Stimulated activated naive CD8-positive, alpha-beta T cell treated with anti-CD3 and anti-CD28 coated beads, Interleukin-15, Interleukin-2, amounts not matched to agents 100 U/mL and 50 U/mL, for 24 hours (primary cell): ENCODE measurements at regions not wholly inside any gene's neighbourhood (a gene's known extent, or its start where the extent isn't known, plus 50 kb on each side); places are given as distances from the start of the nearest gene placed in this dataset.
A peak's percentile ranks its signal among the peaks of the same experiment; 100 is the strongest.

Experiments
- ATAC-seq: fragments of 150-1000 bp; cut with Tn5 transposase; one replicate; pipeline ENCODE4 v1.10.0; 2021
- DNase-seq: peaks from one replicate; pipeline ENCODE4 v3.0.0; 2021

GRCh38 chr20:62581308-62581707 is 61.0 kb upstream of the SLCO4A1 start:
- no peak for ATAC-seq
- no peak for DNase-seq

GRCh38 chr20:62581806-62582205 is 60.5 kb upstream of the SLCO4A1 start:
- DNase-seq: no peak
- ATAC-seq: no peak

DNA sequence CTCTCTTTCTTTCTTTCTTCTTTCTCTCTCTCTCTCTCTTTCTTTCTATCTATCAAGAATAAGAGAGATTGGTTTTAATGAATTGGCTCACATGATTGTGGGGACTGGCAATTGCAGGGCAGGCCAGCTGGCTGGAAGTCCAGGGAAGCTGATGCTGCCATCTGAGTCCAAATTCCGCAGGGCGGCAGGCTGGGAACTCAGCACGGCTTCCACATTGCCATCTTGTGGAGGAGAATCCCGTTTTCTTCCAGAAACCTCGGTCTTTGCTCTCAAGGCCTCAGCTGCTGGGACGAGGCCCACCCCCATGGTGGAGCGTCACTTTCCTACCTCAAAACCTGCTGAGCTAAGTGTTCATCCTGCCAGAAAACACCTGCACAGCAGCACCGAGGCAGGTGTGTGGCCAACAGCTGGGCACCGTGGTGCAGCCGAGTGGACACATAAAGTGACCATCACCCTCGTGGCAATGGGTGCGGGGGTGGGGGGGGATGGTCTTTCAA is 58.8 kb upstream of the SLCO4A1 start:
- ATAC-seq: no peak
- no peak for DNase-seq

GRCh38 chr20:62584671-62585460 is 57.4 kb upstream of the SLCO4A1 start:
- no peak for ATAC-seq
- DNase-seq: no peak

GRCh38 chr20:62585461-62585970 is 56.8 kb upstream of the SLCO4A1 start:
- ATAC-seq (no peak), DNase-seq (no peak)

GRCh38 chr20:62586799-62587198 is 55.5 kb upstream of the SLCO4A1 start:
- no peak for ATAC-seq
- no peak for DNase-seq

GRCh38 chr20:62587757-62588402 is 54.4 kb upstream of the SLCO4A1 start:
- DNase-seq (peak; percentile 43), ATAC-seq (peak; percentile 17)

- ATAC-seq (no peak), DNase-seq (no peak)
These were observed 53.7 kb upstream of the SLCO4A1 start for GRCh38 chr20:62588458-62589149.

DNA sequence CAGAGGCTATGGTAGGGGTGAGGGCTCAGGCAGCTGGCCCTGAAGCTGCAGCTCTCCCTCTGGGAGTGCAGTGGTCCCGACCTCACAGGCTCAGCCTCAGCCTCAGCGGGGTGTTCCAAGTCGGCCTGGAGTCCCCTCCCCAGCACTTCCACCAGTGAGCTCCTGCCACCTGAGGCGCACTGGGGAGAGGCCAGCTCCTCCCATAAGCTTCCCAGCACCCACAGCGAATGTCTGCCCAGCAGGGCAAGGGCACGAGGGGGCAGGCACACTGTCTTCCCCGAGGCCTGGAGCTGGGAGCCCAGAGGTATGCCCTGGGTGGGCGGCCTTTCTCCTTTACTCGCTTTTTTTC is 53.2 kb upstream of the SLCO4A1 start:
- ATAC-seq: no peak
- DNase-seq: no peak

GRCh38 chr20:62589720-62590119 is 52.6 kb upstream of the SLCO4A1 start:
- ATAC-seq (no peak), DNase-seq (no peak)

- DNase-seq (no peak), ATAC-seq (no peak)
These were observed 51.8 kb upstream of the SLCO4A1 start for GRCh38 chr20:62590309-62591121.

- ATAC-seq: no peak
These were observed 51.2 kb upstream of the SLCO4A1 start for GRCh38 chr20:62591122-62591468.

DNA sequence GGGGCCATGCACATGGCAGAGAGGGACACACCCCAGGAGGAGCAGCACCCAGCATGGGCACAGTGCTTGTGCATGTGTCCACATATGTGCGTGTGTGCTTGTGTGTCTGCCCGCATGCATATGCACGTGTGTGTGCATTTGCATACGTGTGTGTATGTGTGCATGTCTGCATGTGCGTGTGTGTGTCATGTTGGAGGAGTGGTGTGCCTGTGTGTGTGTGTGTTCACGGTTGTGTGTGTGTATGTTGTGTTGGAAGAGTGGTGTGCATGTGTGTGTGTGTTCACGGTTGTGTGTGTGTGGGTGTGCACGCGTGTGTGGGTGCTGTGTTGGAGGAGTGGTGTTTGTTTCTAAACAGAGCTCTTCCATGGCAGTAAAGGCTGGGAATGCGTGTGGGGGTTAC is 50.7 kb upstream of the SLCO4A1 start:
- DNase-seq: no peak
- no peak for ATAC-seq

More at GRCh38 chr20:62591122-62591468, 51.2 kb upstream of the SLCO4A1 start:
- DNase-seq: no peak
